ENCODE measurements at regions not wholly inside any gene's neighbourhood (a gene's known extent, or its start where the extent isn't known, plus 50 kb on each side); places are given as distances from the start of the nearest gene placed in this dataset.

DNA sequence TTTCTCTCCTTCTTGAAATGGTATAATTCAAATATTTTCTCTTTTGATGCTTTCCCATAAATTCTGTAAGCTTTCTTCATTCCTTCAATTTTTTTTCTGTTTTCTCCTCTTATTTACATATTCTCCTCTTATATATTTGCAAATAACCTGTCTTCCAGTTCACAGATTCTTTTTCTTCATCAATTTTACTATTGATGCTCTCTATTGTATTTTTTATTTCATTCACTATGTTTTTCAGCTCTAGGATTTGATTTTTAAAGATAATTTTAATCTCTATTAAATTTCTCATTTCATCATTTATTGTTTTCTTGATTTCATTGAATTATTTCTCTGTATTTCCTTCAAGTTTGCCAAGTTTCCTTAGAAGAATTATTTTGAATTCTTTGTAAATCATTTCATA lies 54.0 kb upstream of the PRPS1L1 start:
- TF ChIP-seq EZH2 (IDR thresholded peaks at IDR 0.05; ENCODE audit: insufficient read depth, poor library complexity, severe bottlenecking) (no peak), EZH2phosphoT487 (IDR thresholded peaks at IDR 0.05; ENCODE audit: insufficient read depth, low read depth) (no peak)
